PFSK-1 (cell line): ENCODE measurements at regions not wholly inside any gene's neighbourhood (a gene's known extent, or its start where the extent isn't known, plus 50 kb on each side); places are given as distances from the start of the nearest gene placed in this dataset.

Experiments
- FOXP2 ChIP-seq: optimal IDR thresholded peaks from 2 replicates; pipeline ENCODE3; 2011; ENCODE audit warnings: borderline replicate concordance, control low read depth, inconsistent platforms; ENCODE audit not compliant: insufficient read depth; ENCODE audit errors: extremely low read length, extremely low read depth
- POLR2AphosphoS5 ChIP-seq: IDR thresholded peaks from 2 replicates; pipeline ENCODE4 v1.6.1; 2012; ENCODE audit warnings: low read depth, mild to moderate bottlenecking, control low read depth, low read length, moderate library complexity
- SIN3A ChIP-seq: IDR thresholded peaks from 2 replicates; pipeline ENCODE4 v1.6.1; 2012; ENCODE audit warnings: mild to moderate bottlenecking, low read length, moderate library complexity, borderline replicate concordance; ENCODE audit not compliant: insufficient read depth
- TAF1 ChIP-seq: IDR thresholded peaks from 2 replicates; pipeline ENCODE4 v1.6.1; 2012; ENCODE audit warnings: low read length, control low read depth, borderline replicate concordance; ENCODE audit not compliant: insufficient read depth
- TF ChIP-seq, protein P1 (sequence below), 2 experiments: IDR thresholded peaks; 2 replicates each; pipeline versions ENCODE4 v1.6.1 to v1.8.0; 2011 to 2012; ENCODE audit warnings: low read depth in 2 of 2, low read length in 2 of 2, control low read depth in 1 of 2, inconsistent platforms in 1 of 2, mild to moderate bottlenecking in 1 of 2, moderate library complexity in 1 of 2; ENCODE audit not compliant: insufficient read depth in 1 of 2

- TF ChIP-seq POLR2AphosphoS5 (no peak), SIN3A (no peak), FOXP2 (no peak), TAF1 (no peak)
- TF ChIP-seq, protein P1, sequence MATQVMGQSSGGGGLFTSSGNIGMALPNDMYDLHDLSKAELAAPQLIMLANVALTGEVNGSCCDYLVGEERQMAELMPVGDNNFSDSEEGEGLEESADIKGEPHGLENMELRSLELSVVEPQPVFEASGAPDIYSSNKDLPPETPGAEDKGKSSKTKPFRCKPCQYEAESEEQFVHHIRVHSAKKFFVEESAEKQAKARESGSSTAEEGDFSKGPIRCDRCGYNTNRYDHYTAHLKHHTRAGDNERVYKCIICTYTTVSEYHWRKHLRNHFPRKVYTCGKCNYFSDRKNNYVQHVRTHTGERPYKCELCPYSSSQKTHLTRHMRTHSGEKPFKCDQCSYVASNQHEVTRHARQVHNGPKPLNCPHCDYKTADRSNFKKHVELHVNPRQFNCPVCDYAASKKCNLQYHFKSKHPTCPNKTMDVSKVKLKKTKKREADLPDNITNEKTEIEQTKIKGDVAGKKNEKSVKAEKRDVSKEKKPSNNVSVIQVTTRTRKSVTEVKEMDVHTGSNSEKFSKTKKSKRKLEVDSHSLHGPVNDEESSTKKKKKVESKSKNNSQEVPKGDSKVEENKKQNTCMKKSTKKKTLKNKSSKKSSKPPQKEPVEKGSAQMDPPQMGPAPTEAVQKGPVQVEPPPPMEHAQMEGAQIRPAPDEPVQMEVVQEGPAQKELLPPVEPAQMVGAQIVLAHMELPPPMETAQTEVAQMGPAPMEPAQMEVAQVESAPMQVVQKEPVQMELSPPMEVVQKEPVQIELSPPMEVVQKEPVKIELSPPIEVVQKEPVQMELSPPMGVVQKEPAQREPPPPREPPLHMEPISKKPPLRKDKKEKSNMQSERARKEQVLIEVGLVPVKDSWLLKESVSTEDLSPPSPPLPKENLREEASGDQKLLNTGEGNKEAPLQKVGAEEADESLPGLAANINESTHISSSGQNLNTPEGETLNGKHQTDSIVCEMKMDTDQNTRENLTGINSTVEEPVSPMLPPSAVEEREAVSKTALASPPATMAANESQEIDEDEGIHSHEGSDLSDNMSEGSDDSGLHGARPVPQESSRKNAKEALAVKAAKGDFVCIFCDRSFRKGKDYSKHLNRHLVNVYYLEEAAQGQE (IDR thresholded peaks at IDR 0.05; ENCODE audit: insufficient read depth in 1 of 2, low read depth in 2 of 2, low read length in 2 of 2), result no peak
Measured at GRCh38 chr13:90170208-90170607, 1177.3 kb upstream of the MIR17HG start.
